ENCODE measurements at regions not wholly inside any gene's neighbourhood (a gene's known extent, or its start where the extent isn't known, plus 50 kb on each side); places are given as distances from the start of the nearest gene placed in this dataset.

- Histone ChIP-seq H3K27me3 (no peaks in the 10 kb centered on the region), H3K4me1 (peaks cover 0 to 11% (median 0%) of the 10 kb centered on the region in 4 donors), H3K9me3 (no peaks in the 10 kb centered on the region), H3K4me3 (no peak overlapping the region), H3K27ac (no peak overlapping the region), H3K36me3 (peaks cover 0 to 31% (median 0%) of the 10 kb centered on the region in 3 donors)
- TF ChIP-seq POLR2A (IDR thresholded peaks at IDR 0.05): no peak
- no peak for TF ChIP-seq EP300 (IDR thresholded peaks at IDR 0.05)
- no peak for TF ChIP-seq CTCF (IDR thresholded peaks at IDR 0.05)
- WGBS, 2 donors: 76 to 88% methylated on average over 8 of the region's 8 CpGs
- no peak for DNase-seq (ENCODE audit: low spot score in 2 of 2)
Measured at GRCh38 chr2:74079522-74080341, 68.0 kb downstream of the BOLA3 start.

- Histone ChIP-seq H3K27ac (no peak overlapping the region), H3K4me3 (no peak overlapping the region), H3K36me3 (peaks cover 0 to 35% (median 0%) of the 10 kb centered on the region in 3 donors), H3K4me1 (peaks cover 0 to 11% (median 0%) of the 10 kb centered on the region in 4 donors), H3K9me3 (no peaks in the 10 kb centered on the region), H3K27me3 (no peaks in the 10 kb centered on the region)
- 56 to 67% methylated on average over 10 of the region's 10 CpGs for WGBS, 2 donors
- no peak for DNase-seq (ENCODE audit: low spot score in 2 of 2)
- TF ChIP-seq POLR2A (IDR thresholded peaks at IDR 0.05) (no peak), EP300 (IDR thresholded peaks at IDR 0.05) (no peak), CTCF (IDR thresholded peaks at IDR 0.05) (peak in 1 of 5 experiments; percentile 14)
Measured at GRCh38 chr2:74080346-74080745, 67.4 kb downstream of the BOLA3 start.

GRCh38 chr2:74081030-74081762 lies 66.5 kb downstream of the BOLA3 start:
- no peaks in the 10 kb centered on the region for H3K9me3 ChIP-seq
- WGBS, 2 donors: 90 to 91% methylated on average over 12 of the region's 12 CpGs

GRCh38 chr2:74081763-74082110 lies 66.0 kb downstream of the BOLA3 start:
- Histone ChIP-seq H3K36me3 (peaks cover 0 to 42% (median 0%) of the 10 kb centered on the region in 3 donors), H3K4me1 (peaks cover 0 to 10% (median 0%) of the 10 kb centered on the region in 4 donors), H3K4me3 (no peak overlapping the region), H3K27ac (no peak overlapping the region), H3K9me3 (no peaks in the 10 kb centered on the region), H3K27me3 (no peaks in the 10 kb centered on the region)
- TF ChIP-seq EP300 (IDR thresholded peaks at IDR 0.05): no peak
- TF ChIP-seq CTCF (IDR thresholded peaks at IDR 0.05): no peak
- no peak for TF ChIP-seq POLR2A (IDR thresholded peaks at IDR 0.05)
- whole genome bisulfite sequencing, 2 donors: 89 to 94% methylated on average over 2 of the region's 2 CpGs
- no peak for DNase-seq (ENCODE audit: low spot score in 2 of 2)

More at GRCh38 chr2:74081030-74081762, 66.5 kb downstream of the BOLA3 start:
- no peaks in the 10 kb centered on the region for H3K27me3 ChIP-seq
- H3K4me3 ChIP-seq: no peak overlapping the region
- H3K27ac ChIP-seq: no peak overlapping the region
- peaks cover 0 to 42% (median 0%) of the 10 kb centered on the region in 3 donors for H3K36me3 ChIP-seq
- TF ChIP-seq EP300 (IDR thresholded peaks at IDR 0.05): no peak
- TF ChIP-seq CTCF (IDR thresholded peaks at IDR 0.05): no peak
- no peak for TF ChIP-seq POLR2A (IDR thresholded peaks at IDR 0.05)
- no peak for DNase-seq (ENCODE audit: low spot score in 2 of 2)
- peaks cover 0 to 11% (median 0%) of the 10 kb centered on the region in 4 donors for H3K4me1 ChIP-seq

GRCh38 chr2:74083750-74084149 lies 64.0 kb downstream of the BOLA3 start:
- Histone ChIP-seq H3K36me3 (peaks cover 0 to 56% (median 0%) of the 10 kb centered on the region in 3 donors), H3K4me1 (no peaks in the 10 kb centered on the region), H3K27ac (no peak overlapping the region), H3K9me3 (no peaks in the 10 kb centered on the region), H3K27me3 (no peaks in the 10 kb centered on the region), H3K4me3 (no peak overlapping the region)
- no peak for DNase-seq (ENCODE audit: low spot score in 2 of 2)
- WGBS, 2 donors: 93 to 98% methylated on average over 11 of the region's 11 CpGs
- TF ChIP-seq EP300 (IDR thresholded peaks at IDR 0.05) (no peak), POLR2A (IDR thresholded peaks at IDR 0.05) (no peak), CTCF (IDR thresholded peaks at IDR 0.05) (no peak)
